Fibroblast of skin of abdomen (primary cell): ENCODE measurements at regions not wholly inside any gene's neighbourhood (a gene's known extent, or its start where the extent isn't known, plus 50 kb on each side); places are given as distances from the start of the nearest gene placed in this dataset.
A peak's percentile ranks its signal among the peaks of the same experiment; 100 is the strongest.
"Not testable (repeated sequence)": the region's sequence is repeated elsewhere in the genome, so short reads cannot be mapped to it uniquely, and the experiment has no call there.

Source experiments
- DNase-seq: peaks from one replicate; pipeline ENCODE4 v3.0.0-alpha.2; 2013

GRCh38 chr6:151154418-151154817, 85.3 kb upstream of the AKAP12 start:
- DNase-seq, result no peak

GRCh38 chr6:151155095-151155494, 84.7 kb upstream of the AKAP12 start:
- no peak for DNase-seq

- peak; percentile 21 for DNase-seq
These were observed 78.6 kb upstream of the AKAP12 start for GRCh38 chr6:151160929-151161757.

GRCh38 chr6:151164383-151164782, 75.4 kb upstream of the AKAP12 start:
- DNase-seq, result no peak

GRCh38 chr6:151166180-151166579, 73.6 kb upstream of the AKAP12 start:
- no peak for DNase-seq

GRCh38 chr6:151167034-151167433, 72.7 kb upstream of the AKAP12 start:
- DNase-seq, result no peak

GRCh38 chr6:151170622-151171246, 69.0 kb upstream of the AKAP12 start:
- no peak for DNase-seq

- DNase-seq, result no peak
These were observed 67.0 kb upstream of the AKAP12 start for GRCh38 chr6:151172751-151173150.

GRCh38 chr6:151175662-151176445, 63.9 kb upstream of the AKAP12 start:
- DNase-seq, result no peak

- no peak for DNase-seq
These were observed 62.6 kb upstream of the AKAP12 start for GRCh38 chr6:151176911-151177770.

- no peak for DNase-seq
These were observed 61.4 kb upstream of the AKAP12 start for GRCh38 chr6:151178373-151178772.

- peak; percentile 83 for DNase-seq
These were observed 60.4 kb upstream of the AKAP12 start for GRCh38 chr6:151179321-151179720.

GRCh38 chr6:151180330-151181048, 59.3 kb upstream of the AKAP12 start:
- no peak for DNase-seq

- DNase-seq, result no peak
These were observed 57.9 kb upstream of the AKAP12 start for GRCh38 chr6:151181706-151182363.

- not testable (repeated sequence) for DNase-seq
These were observed 56.8 kb upstream of the AKAP12 start for GRCh38 chr6:151182958-151183357.

- DNase-seq, result no peak
These were observed 54.6 kb upstream of the AKAP12 start for GRCh38 chr6:151185148-151185547.

- DNase-seq, result no peak
These were observed 53.5 kb upstream of the AKAP12 start for GRCh38 chr6:151186306-151186705.

GRCh38 chr6:151186804-151187330, 52.9 kb upstream of the AKAP12 start:
- DNase-seq, result no peak
